Progenitor cell of endocrine pancreas (in vitro differentiated cells): ENCODE measurements at regions not wholly inside any gene's neighbourhood (a gene's known extent, or its start where the extent isn't known, plus 50 kb on each side); places are given as distances from the start of the nearest gene placed in this dataset.
A peak's percentile ranks its signal among the peaks of the same experiment; 100 is the strongest.

ENCODE experiments used
- DNase-seq: peaks from one replicate; pipeline ENCODE4 v3.0.0; 2021; ENCODE audit warnings: low spot score; ENCODE audit not compliant: unreplicated experiment
- H3K27ac Mint-ChIP-seq: 2 replicates; pipeline ENCODE4 v1.8.0; 2021; ENCODE audit warnings: mild to moderate bottlenecking, moderate library complexity, mixed read lengths
- H3K27me3 Mint-ChIP-seq: 2 replicates; pipeline ENCODE4 v1.8.0; 2021; ENCODE audit warnings: mixed read lengths
- H3K36me3 Mint-ChIP-seq: 2 replicates; pipeline ENCODE4 v1.8.0; 2022; ENCODE audit warnings: mixed read lengths; ENCODE audit not compliant: insufficient read depth
- H3K4me1 Mint-ChIP-seq: 2 replicates; pipeline ENCODE4 v1.8.0; 2021; ENCODE audit warnings: low read depth, mixed read lengths
- H3K4me3 Mint-ChIP-seq: 2 replicates; pipeline ENCODE4 v1.8.0; 2021; ENCODE audit warnings: low read depth, mild to moderate bottlenecking, moderate library complexity, mixed read lengths
- H3K9me3 Mint-ChIP-seq: 2 replicates; pipeline ENCODE4 v1.8.0; 2021; ENCODE audit warnings: low read depth, mixed read lengths
- CTCF ChIP-seq: fragments of 200-600 bp; sonication (generic); IDR thresholded peaks from one replicate; pipeline ENCODE4 v1.5.0; 2021; ENCODE audit warnings: antibody characterized with exemption, mild to moderate bottlenecking; ENCODE audit not compliant: unreplicated experiment

GRCh38 chr3:148202386-148202785, 495.3 kb upstream of the AGTR1 start:
- Mint-ChIP-seq H3K4me3 (no peak overlapping the region), H3K4me1 (peaks cover 1% of the 10 kb centered on the region), H3K27ac (no peak overlapping the region), H3K36me3 (no peaks in the 10 kb centered on the region), H3K9me3 (no peaks in the 10 kb centered on the region), H3K27me3 (no peaks in the 10 kb centered on the region)
- peak; percentile 28 for TF ChIP-seq CTCF
- no peak for DNase-seq

GRCh38 chr3:148203297-148204010, 494.2 kb upstream of the AGTR1 start:
- no peaks in the 10 kb centered on the region for H3K9me3 Mint-ChIP-seq

GRCh38 chr3:148204131-148204530, 493.6 kb upstream of the AGTR1 start:
- Mint-ChIP-seq H3K27ac (no peak overlapping the region), H3K4me1 (peaks cover 1% of the 10 kb centered on the region)
- TF ChIP-seq CTCF, result no peak

More at GRCh38 chr3:148203297-148204010, 494.2 kb upstream of the AGTR1 start:
- Mint-ChIP-seq H3K4me1 (peaks cover 1% of the 10 kb centered on the region), H3K36me3 (no peaks in the 10 kb centered on the region), H3K4me3 (no peak overlapping the region), H3K27ac (no peak overlapping the region), H3K27me3 (no peaks in the 10 kb centered on the region)
- TF ChIP-seq CTCF, result no peak
- DNase-seq, result no peak

GRCh38 chr3:148205977-148206376, 491.7 kb upstream of the AGTR1 start:
- TF ChIP-seq CTCF, result no peak
- H3K4me1 Mint-ChIP-seq, result peaks cover 1% of the 10 kb centered on the region
- no peak overlapping the region for H3K4me3 Mint-ChIP-seq
- H3K9me3 Mint-ChIP-seq, result no peaks in the 10 kb centered on the region
- no peak for DNase-seq
- no peaks in the 10 kb centered on the region for H3K36me3 Mint-ChIP-seq
- no peak overlapping the region for H3K27ac Mint-ChIP-seq
- H3K27me3 Mint-ChIP-seq, result no peaks in the 10 kb centered on the region

More at GRCh38 chr3:148204131-148204530, 493.6 kb upstream of the AGTR1 start:
- Mint-ChIP-seq H3K9me3 (no peaks in the 10 kb centered on the region), H3K4me3 (no peak overlapping the region), H3K36me3 (no peaks in the 10 kb centered on the region), H3K27me3 (no peaks in the 10 kb centered on the region)
- no peak for DNase-seq

GRCh38 chr3:148206446-148206845, 491.3 kb upstream of the AGTR1 start:
- Mint-ChIP-seq H3K27me3 (no peaks in the 10 kb centered on the region), H3K27ac (no peak overlapping the region), H3K4me1 (peaks cover 1% of the 10 kb centered on the region), H3K36me3 (no peaks in the 10 kb centered on the region), H3K9me3 (no peaks in the 10 kb centered on the region), H3K4me3 (no peak overlapping the region)
- DNase-seq, result no peak
- TF ChIP-seq CTCF, result no peak
